A549 (cell line): ENCODE measurements at regions not wholly inside any gene's neighbourhood (a gene's known extent, or its start where the extent isn't known, plus 50 kb on each side); places are given as distances from the start of the nearest gene placed in this dataset.

Experiments used
- JUN ChIP-seq, 2 experiments: fragments of >200 bp; sonication (Bioruptor Twin); formaldehyde crosslinking; IDR thresholded peaks; 2 replicates in 1 of 2; 3 replicates in 1 of 2; pipeline ENCODE4 v1.6.1; 2016 to 2017
- MAFK ChIP-seq: fragments of 450-650 bp; IDR thresholded peaks from 2 replicates; pipeline ENCODE4 v1.6.1; 2014; ENCODE audit not compliant: partially characterized antibody
- POLR2A ChIP-seq: IDR thresholded peaks from 2 replicates; pipeline ENCODE4 v1.6.1; 2012; ENCODE audit warnings: mild to moderate bottlenecking, low read length
- RCOR1 ChIP-seq: fragments of 150-350 bp; IDR thresholded peaks from 2 replicates; pipeline ENCODE4 v1.6.1; 2014; ENCODE audit warnings: antibody characterized with exemption, low read length, low read depth
- ZSCAN20 ChIP-seq: fragments of 250-450 bp; sonication (Bioruptor Pico); IDR thresholded peaks from 2 replicates; pipeline ENCODE4 v1.8.0; 2022; ENCODE audit warnings: mild to moderate bottlenecking, moderate library complexity
- TF ChIP-seq, protein P1 (sequence below): fragments of >200 bp; sonication (Bioruptor Twin); formaldehyde crosslinking; IDR thresholded peaks from 3 replicates; pipeline ENCODE4 v1.5.1; 2016
- TF ChIP-seq, protein P2 (sequence below): IDR thresholded peaks from 2 replicates; pipeline ENCODE4 v1.6.1; 2012; ENCODE audit warnings: low read depth, borderline replicate concordance

DNA sequence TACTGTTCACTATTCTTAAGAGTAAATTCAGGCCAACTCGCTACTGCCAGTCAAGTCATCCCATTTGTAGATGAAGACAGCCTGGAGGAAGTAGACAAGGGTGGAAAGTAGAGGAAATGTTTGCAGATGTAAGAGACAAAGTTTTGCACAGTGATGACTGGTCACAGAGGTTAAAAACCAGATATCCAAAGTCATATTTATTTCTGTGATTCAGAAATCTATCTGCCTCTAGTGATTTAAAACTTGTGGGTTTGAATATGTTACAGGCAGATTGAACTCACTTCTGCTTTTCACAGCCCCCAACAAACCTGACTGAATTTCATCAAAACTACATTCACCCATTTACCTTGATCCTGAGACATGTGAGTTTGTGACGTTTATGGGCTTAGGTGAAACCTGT, 484.7 kb upstream of the C1orf87 start:
- TF ChIP-seq ZSCAN20 (CRISPR knock-in tag) (no peak), JUN (IDR thresholded peaks at IDR 0.05) (no peak), POLR2A (no peak), RCOR1 (no peak), MAFK (no peak)
- TF ChIP-seq, protein P1, sequence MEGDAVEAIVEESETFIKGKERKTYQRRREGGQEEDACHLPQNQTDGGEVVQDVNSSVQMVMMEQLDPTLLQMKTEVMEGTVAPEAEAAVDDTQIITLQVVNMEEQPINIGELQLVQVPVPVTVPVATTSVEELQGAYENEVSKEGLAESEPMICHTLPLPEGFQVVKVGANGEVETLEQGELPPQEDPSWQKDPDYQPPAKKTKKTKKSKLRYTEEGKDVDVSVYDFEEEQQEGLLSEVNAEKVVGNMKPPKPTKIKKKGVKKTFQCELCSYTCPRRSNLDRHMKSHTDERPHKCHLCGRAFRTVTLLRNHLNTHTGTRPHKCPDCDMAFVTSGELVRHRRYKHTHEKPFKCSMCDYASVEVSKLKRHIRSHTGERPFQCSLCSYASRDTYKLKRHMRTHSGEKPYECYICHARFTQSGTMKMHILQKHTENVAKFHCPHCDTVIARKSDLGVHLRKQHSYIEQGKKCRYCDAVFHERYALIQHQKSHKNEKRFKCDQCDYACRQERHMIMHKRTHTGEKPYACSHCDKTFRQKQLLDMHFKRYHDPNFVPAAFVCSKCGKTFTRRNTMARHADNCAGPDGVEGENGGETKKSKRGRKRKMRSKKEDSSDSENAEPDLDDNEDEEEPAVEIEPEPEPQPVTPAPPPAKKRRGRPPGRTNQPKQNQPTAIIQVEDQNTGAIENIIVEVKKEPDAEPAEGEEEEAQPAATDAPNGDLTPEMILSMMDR = no peak
- TF ChIP-seq, protein P2, sequence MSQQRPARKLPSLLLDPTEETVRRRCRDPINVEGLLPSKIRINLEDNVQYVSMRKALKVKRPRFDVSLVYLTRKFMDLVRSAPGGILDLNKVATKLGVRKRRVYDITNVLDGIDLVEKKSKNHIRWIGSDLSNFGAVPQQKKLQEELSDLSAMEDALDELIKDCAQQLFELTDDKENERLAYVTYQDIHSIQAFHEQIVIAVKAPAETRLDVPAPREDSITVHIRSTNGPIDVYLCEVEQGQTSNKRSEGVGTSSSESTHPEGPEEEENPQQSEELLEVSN = no peak
